Germinal center (tissue), 1 donor: ENCODE measurements at regions not wholly inside any gene's neighbourhood (a gene's known extent, or its start where the extent isn't known, plus 50 kb on each side); places are given as distances from the start of the nearest gene placed in this dataset.
"Not testable (repeated sequence)": the region's sequence is repeated elsewhere in the genome, so short reads cannot be mapped to it uniquely, and the experiment has no call there.

Experiments used
- DNase-seq: peaks from one replicate; pipeline ENCODE4 v3.0.0; 2012; ENCODE audit warnings: mixed read lengths, low spot score

- DNase-seq, result no peak
Measured at GRCh38 chr1:98287626-98288025, 366.8 kb upstream of the DPYD start.

DNA sequence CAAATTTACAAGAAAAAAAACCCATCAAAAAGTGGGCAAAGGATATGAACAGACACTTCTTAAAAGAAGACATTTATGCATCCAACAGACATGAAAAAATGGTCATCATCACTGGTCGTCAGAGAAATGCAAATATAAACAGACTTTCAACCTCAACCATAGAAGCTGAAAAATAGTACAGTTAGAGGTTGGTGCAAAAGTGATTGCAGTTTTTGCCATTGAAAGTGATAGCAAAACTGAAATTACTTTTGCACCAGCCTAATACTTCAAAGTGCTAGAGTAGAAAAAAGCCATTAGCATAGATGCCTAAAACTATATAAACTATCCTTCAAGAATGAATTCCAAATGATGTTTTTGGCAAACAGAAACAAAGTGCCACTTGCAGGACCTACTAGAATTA lies 365.8 kb upstream of the DPYD start:
- DNase-seq, result no peak

- not testable (repeated sequence) for DNase-seq
Measured at GRCh38 chr1:98285286-98285685, 364.5 kb upstream of the DPYD start.

DNA sequence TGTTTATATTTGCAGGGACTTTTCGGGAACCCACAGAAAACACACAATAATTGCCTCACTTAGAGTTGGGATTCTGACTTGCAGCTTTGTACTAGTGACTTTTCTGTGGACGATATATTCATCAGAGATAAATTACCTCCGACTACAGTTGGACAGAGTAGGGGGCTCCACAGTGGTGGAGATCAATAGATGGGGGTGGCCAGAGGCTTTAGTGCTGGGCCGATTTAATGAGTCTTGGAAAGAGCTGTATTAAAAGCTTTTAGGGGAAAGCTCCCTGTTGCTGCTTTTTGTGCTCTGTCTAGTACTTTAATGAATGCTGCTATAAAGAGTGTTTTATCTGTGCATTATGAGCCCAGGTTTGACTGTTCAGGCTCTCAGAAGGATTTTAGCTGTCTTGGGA lies 359.2 kb upstream of the DPYD start:
- DNase-seq, result no peak

DNA sequence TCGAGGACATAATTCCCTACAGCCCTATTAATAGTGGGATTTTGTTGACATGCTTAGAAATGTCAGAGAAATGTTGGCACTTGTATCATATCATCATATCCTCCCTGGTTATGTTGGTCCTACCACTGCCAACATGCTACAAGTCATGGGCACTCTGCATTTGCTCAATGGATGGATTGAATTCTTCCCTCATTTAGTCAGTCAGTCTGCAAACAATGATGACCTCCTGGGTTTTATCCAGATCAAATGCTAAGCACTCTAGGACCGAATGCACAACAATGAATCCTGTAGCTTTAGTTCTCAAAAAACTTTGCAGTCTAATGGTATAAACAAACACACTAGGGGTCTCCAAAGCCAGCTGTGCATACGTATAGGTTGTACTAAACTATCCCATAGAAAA lies 357.2 kb upstream of the DPYD start:
- no peak for DNase-seq

DNA sequence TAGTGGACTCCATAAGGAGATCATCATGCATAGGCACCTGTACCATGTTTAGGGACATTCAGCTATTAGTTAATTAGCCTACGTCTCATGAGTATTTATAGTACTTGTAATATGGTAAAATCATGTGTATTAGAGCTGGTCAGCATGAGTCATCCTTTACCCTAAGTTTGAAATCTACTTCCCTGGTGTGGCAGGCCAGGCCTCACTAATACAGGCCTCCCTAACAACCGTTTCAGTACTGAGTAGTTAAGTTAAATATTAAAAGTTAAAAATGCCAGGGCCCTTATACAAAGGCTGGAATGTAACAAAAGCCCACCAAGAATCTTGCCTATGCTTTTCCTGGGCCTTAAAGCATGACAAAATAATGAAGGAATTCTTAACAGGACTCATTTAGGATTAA lies 356.3 kb upstream of the DPYD start:
- no peak for DNase-seq

DNA sequence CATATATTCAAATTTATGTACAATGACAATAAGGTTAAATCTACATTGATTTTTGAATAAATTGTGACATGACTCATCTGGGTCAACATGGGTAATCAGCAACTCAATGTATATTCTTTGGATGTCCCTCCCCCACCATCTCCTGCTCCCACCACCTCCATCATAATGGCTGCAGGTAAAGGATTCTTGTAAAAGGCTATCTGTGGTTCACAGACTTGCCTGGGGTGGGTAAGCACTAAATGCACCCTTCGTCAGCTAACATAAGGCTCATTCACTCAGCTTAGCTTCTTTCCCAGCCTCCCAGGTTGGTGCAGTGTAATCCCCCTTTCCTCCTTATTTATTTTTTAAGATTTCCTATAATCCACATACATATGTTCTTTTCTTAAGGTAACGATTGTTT lies 355.7 kb upstream of the DPYD start:
- DNase-seq, result no peak

GRCh38 chr1:98268316-98268715 lies 347.5 kb upstream of the DPYD start:
- DNase-seq, result no peak

DNA sequence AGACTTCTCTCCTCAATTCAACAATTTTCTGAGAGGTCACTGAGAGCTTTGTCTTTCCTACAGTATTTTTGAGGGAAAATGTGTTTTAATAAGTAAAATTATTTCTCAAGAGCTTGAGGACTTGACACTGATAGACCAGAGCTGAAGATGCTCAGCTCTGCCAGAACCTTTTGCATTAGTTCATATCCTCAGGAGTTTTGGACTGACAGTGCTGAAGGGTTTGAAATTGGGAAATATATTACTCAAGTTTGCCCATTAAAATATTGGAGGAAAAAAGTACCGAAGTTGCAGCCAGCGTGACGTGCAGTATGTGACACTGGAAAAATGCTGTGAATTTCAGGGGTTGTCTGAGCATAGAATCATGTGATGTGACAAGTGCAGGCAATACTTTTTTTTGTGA lies 346.6 kb upstream of the DPYD start:
- no peak for DNase-seq

GRCh38 chr1:98264727-98265126 lies 343.9 kb upstream of the DPYD start:
- DNase-seq, result no peak

GRCh38 chr1:98260839-98261238 lies 340.0 kb upstream of the DPYD start:
- DNase-seq, result no peak

- no peak for DNase-seq
Measured at GRCh38 chr1:98260412-98260811, 339.6 kb upstream of the DPYD start.

DNA sequence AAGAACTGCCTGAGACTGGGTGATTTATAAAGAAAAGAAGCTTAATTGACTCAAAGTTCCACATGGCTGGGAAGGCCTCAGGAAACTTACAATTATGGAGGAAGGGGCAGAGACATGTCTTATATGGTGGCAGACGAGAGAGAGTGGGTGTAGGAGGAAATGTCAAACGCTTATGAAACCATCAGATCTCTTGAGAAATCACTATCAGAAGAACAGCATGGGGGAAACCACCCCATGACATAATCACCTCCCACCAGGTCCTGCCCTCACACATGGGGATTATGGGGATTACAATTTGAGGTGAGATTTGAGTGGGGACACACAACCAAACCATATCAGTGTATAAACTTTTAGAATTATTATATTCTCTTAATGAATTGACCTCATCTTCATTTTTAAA lies 335.9 kb upstream of the DPYD start:
- DNase-seq, result no peak

DNA sequence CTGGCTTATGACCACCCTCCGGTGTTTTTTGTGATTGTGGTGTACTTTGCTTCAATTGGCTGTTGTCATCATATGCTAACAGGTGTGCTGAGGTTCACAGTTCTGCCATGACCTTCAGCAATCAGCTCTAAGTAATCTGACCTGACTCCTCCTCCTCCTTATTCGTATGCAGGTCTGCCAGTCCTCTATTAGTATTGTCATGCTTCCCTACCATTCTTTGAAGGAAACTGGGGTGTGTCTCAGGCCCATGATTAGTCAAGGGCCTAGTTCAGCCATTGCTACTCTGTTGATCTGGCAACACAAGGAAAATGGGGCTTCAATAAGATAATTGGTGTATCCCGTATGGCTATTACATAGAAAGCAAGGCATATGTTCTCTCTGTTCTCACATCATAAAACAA lies 332.3 kb upstream of the DPYD start:
- DNase-seq, result no peak

- no peak for DNase-seq
Measured at GRCh38 chr1:98251497-98251896, 330.7 kb upstream of the DPYD start.

DNA sequence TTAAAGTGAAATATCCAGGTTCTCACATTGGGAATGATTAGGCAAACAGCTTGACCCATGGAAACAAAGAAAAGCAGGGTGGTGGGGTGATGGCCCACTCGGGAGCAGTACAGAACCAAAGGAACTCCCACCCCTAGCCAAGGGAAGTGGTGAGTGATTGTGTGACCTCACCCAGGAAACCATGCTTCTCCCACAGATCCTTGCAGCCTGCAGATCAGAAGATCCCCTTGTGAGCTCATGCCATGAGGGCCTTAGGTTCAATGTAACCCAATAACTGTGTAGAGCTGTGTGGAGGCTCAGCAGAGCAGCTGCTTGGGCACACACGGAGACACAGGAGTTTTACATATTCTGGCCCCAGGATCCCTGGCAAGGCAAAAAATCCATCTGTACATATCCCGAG lies 311.8 kb upstream of the DPYD start:
- DNase-seq, result no peak

GRCh38 chr1:98222706-98223105 lies 301.9 kb upstream of the DPYD start:
- no peak for DNase-seq

DNA sequence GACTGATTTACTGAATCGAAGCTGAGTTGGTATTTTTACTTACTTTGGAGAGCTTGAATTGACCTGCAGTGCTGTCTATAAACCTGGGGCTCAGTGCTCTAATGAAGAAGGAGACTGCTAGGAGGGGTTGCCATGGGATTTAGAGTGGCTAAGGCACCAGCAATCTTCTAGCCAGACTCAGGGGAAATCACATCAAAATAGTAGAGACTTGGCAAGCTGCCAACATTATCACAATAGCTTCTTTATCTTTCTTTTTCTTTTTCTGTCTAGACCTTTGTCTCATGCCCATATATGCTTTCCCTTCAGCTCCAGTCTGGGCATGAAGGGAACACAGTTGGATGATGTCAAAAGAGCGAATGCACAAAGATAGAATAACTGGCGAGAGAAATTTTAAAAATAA lies 301.1 kb upstream of the DPYD start:
- DNase-seq, result no peak

GRCh38 chr1:98217601-98218000 lies 296.8 kb upstream of the DPYD start:
- DNase-seq, result no peak

DNA sequence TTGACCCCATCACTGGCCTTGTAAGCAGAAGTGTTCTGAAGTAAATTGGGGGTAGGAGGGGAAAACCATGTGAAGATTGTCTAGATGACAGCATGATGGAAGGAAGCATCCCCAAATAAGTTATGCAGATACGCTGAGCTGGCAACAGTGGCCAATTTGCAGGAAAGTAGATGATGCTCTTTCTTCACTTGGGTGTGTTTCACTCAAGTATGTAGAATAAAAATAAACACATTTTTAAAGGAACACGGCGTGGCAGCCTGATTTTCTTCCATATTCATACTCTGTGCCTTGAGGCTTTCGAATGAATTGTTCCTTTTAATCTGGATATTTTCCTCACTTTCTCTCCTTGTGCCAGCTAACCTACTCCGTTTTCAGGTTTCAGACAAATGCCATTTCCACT lies 295.5 kb upstream of the DPYD start:
- DNase-seq, result no peak

- DNase-seq, result no peak
Measured at GRCh38 chr1:98211271-98211845, 290.5 kb upstream of the DPYD start.

DNA sequence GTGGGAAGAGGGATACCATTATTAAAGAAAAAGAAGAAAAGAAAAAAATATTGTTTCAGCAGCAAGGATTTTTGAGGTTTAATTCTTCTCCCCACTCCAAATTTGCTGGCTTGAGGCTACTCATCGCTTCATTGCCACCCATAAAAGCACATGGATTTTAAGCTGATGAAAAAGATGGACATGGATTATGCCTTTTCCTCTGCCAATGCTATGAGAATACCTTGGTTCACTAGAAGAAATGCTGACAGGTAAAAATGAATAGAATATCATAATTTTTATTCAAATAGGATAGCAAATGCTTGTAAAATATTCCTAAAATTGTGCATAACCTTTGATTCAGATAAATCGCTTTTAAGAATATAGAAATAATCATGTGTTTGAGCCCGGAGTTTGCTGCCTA lies 289.7 kb upstream of the DPYD start:
- DNase-seq, result no peak

DNA sequence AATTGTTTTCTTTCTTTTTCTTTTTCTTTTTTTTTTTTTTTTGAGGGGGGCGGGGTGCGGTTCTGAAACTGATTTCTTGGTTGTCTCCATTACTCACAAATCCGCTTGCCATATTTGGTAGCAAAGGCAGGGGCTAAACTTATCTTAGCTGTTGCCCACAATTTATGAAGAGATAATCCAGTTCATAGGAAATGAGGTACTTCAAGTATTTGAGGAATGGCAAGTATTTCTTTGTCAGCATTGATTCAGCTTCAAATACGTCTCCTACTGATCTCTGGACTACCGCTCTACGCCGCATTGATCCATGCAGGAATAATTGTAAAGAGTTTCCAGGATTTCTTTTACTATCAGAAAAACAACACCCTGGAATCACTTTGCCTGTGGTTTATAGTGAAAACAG lies 289.2 kb upstream of the DPYD start:
- no peak for DNase-seq

GRCh38 chr1:98205291-98206017 lies 284.6 kb upstream of the DPYD start:
- no peak for DNase-seq
